HCT116 (cell line): ENCODE measurements at regions not wholly inside any gene's neighbourhood (a gene's known extent, or its start where the extent isn't known, plus 50 kb on each side); places are given as distances from the start of the nearest gene placed in this dataset.

Source experiments
- ATAC-seq: fragments of 200-7000 bp; cut with Tn5 transposase; 2 replicates; pipeline ENCODE4 v1.9.1; 2020; ENCODE audit warnings: mild to moderate bottlenecking, moderate library complexity
- BruUV-seq: library from RNA; stranded (reverse); fragments of 400-500 nt; replicated peaks from 2 replicates; lab custom pipeline; 2021; lab: Mats Ljungman, UMichigan
- CTCF ChIA-PET: fragments of 300-600 bp; sonication (Branson Sonifier 250); formaldehyde crosslinking; loops from one replicate; lab custom pipeline; 2021; ENCODE audit warnings: antibody characterized with exemption; lab: Charles Lee
- POLR2A ChIA-PET: fragments of 300-600, 350-600 bp; sonication (Branson Sonifier 250); formaldehyde crosslinking; loops from one replicate; lab custom pipeline; 2021; ENCODE audit warnings: antibody characterized with exemption; lab: Charles Lee
- RAD21 ChIA-PET, 2 experiments: fragments of 300-600 bp; sonication (Branson Sonifier 250); formaldehyde crosslinking; loops; one replicate each; lab custom pipeline; 2023; ENCODE audit warnings: low total read pairs in 2 of 2; ENCODE audit not compliant: uncharacterized antibody in 2 of 2, unreplicated experiment in 2 of 2, low non-redundant PET in 1 of 2; lab: Charles Lee
- DNase-seq: peaks from one replicate; pipeline ENCODE4 v3.0.0-alpha.2; 2010; ENCODE audit warnings: low read depth, low spot score
- H2AFZ ChIP-seq: fragments of 200-600 bp; shearing (Covaris generic), sonication (generic); 2 replicates; pipeline ENCODE4 v1.6.1; 2017; ENCODE audit warnings: low read depth, mixed run types, mixed read lengths, antibody characterized with exemption, low read length; ENCODE audit not compliant: poor library complexity, severe bottlenecking
- H3K27ac ChIP-seq: 2 replicates; pipeline ENCODE4 v1.5.1; 2012; ENCODE audit warnings: low read depth, low read length
- H3K27me3 ChIP-seq: fragments of 200-600 bp; sonication (generic); 2 replicates; pipeline ENCODE4 v1.6.1; 2016; ENCODE audit warnings: mixed run types, low read length, mixed read lengths; ENCODE audit not compliant: insufficient read depth
- H3K36me3 ChIP-seq, 2 experiments: fragments of 200-500 bp in 1 of 2; fragments of 200-600 bp in 1 of 2; sonication (Bioruptor generic) in 1 of 2; sonication (generic) in 1 of 2; 2 replicates each; pipeline versions ENCODE4 v1.5.1 to v1.6.1; 2014 to 2016; ENCODE audit warnings: low read length in 2 of 2, inconsistent platforms in 1 of 2, mixed read lengths in 1 of 2, mixed run types in 1 of 2; ENCODE audit not compliant: insufficient read depth in 2 of 2, control insufficient read depth in 1 of 2
- H3K4me1 ChIP-seq, 2 experiments: fragments of 200-600 bp in 1 of 2; sonication (generic) in 1 of 2; 2 replicates each; pipeline versions ENCODE4 v1.5.1 to v1.6.1; 2012 to 2017; ENCODE audit warnings: low read length in 2 of 2, inconsistent platforms in 1 of 2, mild to moderate bottlenecking in 1 of 2, mixed read lengths in 1 of 2, mixed run types in 1 of 2, moderate library complexity in 1 of 2; ENCODE audit not compliant: insufficient read depth in 2 of 2, control insufficient read depth in 1 of 2
- H3K4me2 ChIP-seq: fragments of 200-600 bp; sonication (generic); 2 replicates; pipeline ENCODE4 v1.6.1; 2017; ENCODE audit warnings: mixed run types, low read length, mixed read lengths
- H3K4me3 ChIP-seq, 2 experiments: fragments of 200-600 bp in 1 of 2; sonication (generic) in 1 of 2; replicated peaks in 1 of 2; 2 replicates each; pipeline ENCODE4 v1.5.1; 2011 to 2016; ENCODE audit warnings: low read length in 2 of 2, control low read depth in 1 of 2, low read depth in 1 of 2, mild to moderate bottlenecking in 1 of 2, mixed read lengths in 1 of 2, mixed run types in 1 of 2
- H3K79me2 ChIP-seq: fragments of 200-600 bp; sonication (generic); 2 replicates; pipeline ENCODE4 v1.6.1; 2017; ENCODE audit warnings: mild to moderate bottlenecking, mixed run types, low read length, moderate library complexity, mixed read lengths; ENCODE audit not compliant: insufficient read depth
- H3K9ac ChIP-seq: fragments of 200-600 bp; sonication (generic); 2 replicates; pipeline ENCODE4 v1.6.1; 2016; ENCODE audit warnings: low read length, mixed read lengths
- H3K9me2 ChIP-seq: fragments of 200-600 bp; sonication (generic), shearing (Covaris generic); 2 replicates; pipeline ENCODE4 v1.6.1; 2017; ENCODE audit warnings: mixed run types, mild to moderate bottlenecking, moderate library complexity; ENCODE audit not compliant: insufficient read depth
- H3K9me3 ChIP-seq, 2 experiments: fragments of 200-500 bp in 1 of 2; fragments of 200-600 bp in 1 of 2; sonication (Bioruptor generic) in 1 of 2; sonication (generic) in 1 of 2; 2 replicates each; pipeline ENCODE4 v1.6.1; 2014 to 2017; ENCODE audit warnings: low read length in 2 of 2, mixed read lengths in 2 of 2, inconsistent platforms in 1 of 2, low read depth in 1 of 2, mild to moderate bottlenecking in 1 of 2, mixed run types in 1 of 2, moderate library complexity in 1 of 2; ENCODE audit not compliant: control insufficient read depth in 1 of 2, insufficient read depth in 1 of 2
- H4K20me1 ChIP-seq: fragments of 200-600 bp; sonication (generic), shearing (Covaris generic); 2 replicates; pipeline ENCODE4 v1.6.1; 2017; ENCODE audit warnings: mixed run types, mild to moderate bottlenecking, moderate library complexity; ENCODE audit not compliant: insufficient read depth
- ATF3 ChIP-seq: IDR thresholded peaks from 2 replicates; pipeline ENCODE4 v1.6.1; 2012
- CEBPB ChIP-seq: IDR thresholded peaks from 2 replicates; pipeline ENCODE4 v1.6.1; 2012; ENCODE audit warnings: low read depth
- EGR1 ChIP-seq: IDR thresholded peaks from 2 replicates; pipeline ENCODE4 v1.6.1; 2012; ENCODE audit warnings: low read depth
- EZH2phosphoT487 ChIP-seq: fragments of 200-600 bp; IDR thresholded peaks from 2 replicates; pipeline ENCODE4 v1.6.1; 2018; ENCODE audit warnings: antibody characterized with exemption, borderline replicate concordance
- FOSL1 ChIP-seq: IDR thresholded peaks from 2 replicates; pipeline ENCODE4 v1.6.1; 2012; ENCODE audit warnings: low read depth
- JUND ChIP-seq: IDR thresholded peaks from 2 replicates; pipeline ENCODE4 v1.6.1; 2012
- POLR2A ChIP-seq: IDR thresholded peaks from 2 replicates; pipeline ENCODE4 v1.7.0; 2011; ENCODE audit warnings: borderline replicate concordance; ENCODE audit not compliant: insufficient read depth, insufficient read length; ENCODE audit errors: extremely low read depth
- POLR2AphosphoS5 ChIP-seq: IDR thresholded peaks from 2 replicates; pipeline ENCODE4 v1.6.1; 2011; ENCODE audit warnings: mild to moderate bottlenecking, low read depth, low read length, moderate library complexity
- RAD21 ChIP-seq: IDR thresholded peaks from 2 replicates; pipeline ENCODE4 v1.6.1; 2012; ENCODE audit warnings: low read depth, mild to moderate bottlenecking
- SIN3A ChIP-seq: IDR thresholded peaks from 2 replicates; pipeline ENCODE4 v1.6.1; 2012; ENCODE audit warnings: low read depth
- SP1 ChIP-seq: IDR thresholded peaks from 2 replicates; pipeline ENCODE4 v1.6.1; 2012; ENCODE audit warnings: low read depth
- SRF ChIP-seq: IDR thresholded peaks from 2 replicates; pipeline ENCODE4 v1.6.1; 2012; ENCODE audit warnings: low read depth
- TCF7L2 ChIP-seq: IDR thresholded peaks from 2 replicates; pipeline ENCODE4 v1.7.0; 2011; ENCODE audit warnings: borderline replicate concordance, inconsistent platforms; ENCODE audit not compliant: insufficient read depth, insufficient read length; ENCODE audit errors: extremely low read depth
- YY1 ChIP-seq: IDR thresholded peaks from 2 replicates; pipeline ENCODE4 v1.6.1; 2011; ENCODE audit warnings: low read length, low read depth, moderate library complexity, mild to moderate bottlenecking; ENCODE audit not compliant: insufficient replicate concordance; ENCODE audit errors: extremely low read depth
- ZBTB33 ChIP-seq: IDR thresholded peaks from 2 replicates; pipeline ENCODE4 v1.6.1; 2011; ENCODE audit warnings: mild to moderate bottlenecking, low read length, moderate library complexity; ENCODE audit not compliant: insufficient replicate concordance; ENCODE audit errors: extremely low read depth
- ZNF274 ChIP-seq: fragments of 200-500 bp; sonication (Bioruptor generic); IDR thresholded peaks from 2 replicates; pipeline ENCODE4 v1.6.1; 2014; ENCODE audit warnings: mild to moderate bottlenecking, low read depth, low read length, inconsistent platforms
- intact Hi-C: fragments of 100-400 bp; cut with micrococcal nuclease; formaldehyde crosslinking; loops from 2 replicates; pipeline ENCODE4 v1.10.0; 2022

- H3K4me3 ChIP-seq: no peak overlapping the region
- no TSS peak for BruUV-seq
- POLR2A ChIA-PET: no interaction called here
These were observed 609.6 kb downstream of the PKHD1 start for GRCh38 chr6:51477711-51478311.

More at GRCh38 chr6:51477711-51478311, 609.6 kb downstream of the PKHD1 start:
- Histone ChIP-seq H3K79me2 (no peaks in the 10 kb centered on the region), H3K9me2 (no peaks in the 10 kb centered on the region), H3K36me3 (no peaks in the 10 kb centered on the region), H3K27me3 (no peaks in the 10 kb centered on the region), H3K9ac (no peak overlapping the region), H2AFZ (no peak overlapping the region), H4K20me1 (no peaks in the 10 kb centered on the region; the same call in 1 of the 2 replicates), H3K9me3 (peaks cover 7 to 9% of the 10 kb centered on the region in 2 experiments; a peak in 3 of 4 replicates), H3K27ac (no peak overlapping the region), H3K4me2 (no peak overlapping the region), H3K4me1 (no peaks in the 10 kb centered on the region)
- DNase-seq (no peak), ATAC-seq (no peak)
- intact Hi-C loops: no loop called here
- RAD21 ChIA-PET: no interaction called here
- CTCF ChIA-PET: no interaction called here
- TF ChIP-seq SIN3A (no peak), ZBTB33 (no peak), POLR2AphosphoS5 (no peak), CEBPB (no peak), EGR1 (no peak), EZH2phosphoT487 (no peak), SRF (no peak), TCF7L2 (no peak), FOSL1 (no peak), ATF3 (no peak), ZNF274 (no peak), YY1 (no peak), JUND (no peak), POLR2A (no peak), SP1 (no peak), RAD21 (no peak)
